GM10248 (cell line): ENCODE measurements at regions not wholly inside any gene's neighbourhood (a gene's known extent, or its start where the extent isn't known, plus 50 kb on each side); places are given as distances from the start of the nearest gene placed in this dataset.

Source experiments
- CTCF ChIA-PET: fragments of 300-600 bp; sonication (Branson Sonifier 250); formaldehyde crosslinking; extraction: SDS; loops from one replicate; lab custom pipeline; 2021; ENCODE audit warnings: antibody characterized with exemption; lab: Yijun Ruan, JAX
- POLR2A ChIA-PET: fragments of 350-650 bp; sonication (Branson Sonifier 250); formaldehyde crosslinking; extraction: SDS; loops from one replicate; lab custom pipeline; 2020; ENCODE audit warnings: antibody characterized with exemption; lab: Yijun Ruan, JAX
- DNase-seq: peaks from one replicate; pipeline ENCODE4 v3.0.0; 2012; ENCODE audit errors: extremely low spot score
- TF ChIP-seq, protein P1 (sequence below): IDR thresholded peaks from 2 replicates; pipeline ENCODE4 v1.5.1; 2012; ENCODE audit warnings: mild to moderate bottlenecking, low read depth; ENCODE audit errors: extremely low read depth, missing control alignments, control extremely low read depth

DNA sequence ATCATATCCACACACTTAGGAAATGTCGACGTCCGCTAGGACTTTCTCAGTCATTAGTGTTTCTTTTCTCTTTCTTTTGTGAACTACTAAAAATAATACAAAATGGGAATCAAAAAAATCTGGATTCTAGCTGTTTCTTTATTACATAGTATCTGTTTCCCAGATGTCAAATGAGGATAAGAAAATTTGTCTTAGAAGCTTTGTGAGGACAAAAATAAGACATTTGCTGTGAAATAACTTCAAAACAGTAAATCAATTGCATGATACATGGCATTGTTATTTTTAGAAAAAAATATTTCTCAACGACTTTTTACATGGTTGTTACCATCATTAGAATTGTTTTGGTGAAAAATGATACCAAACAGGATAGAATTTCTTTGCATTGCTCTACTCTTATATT is 71.4 kb upstream of the IFNG-AS1 start:
- ChIA-PET POLR2A (no interaction called here), CTCF (interaction anchor here (0.7 to 1.3 kb wide), 4 partner anchors 9 to 25 kb away, joined by 3 to 4 read pairs (median 3); no protein-coding TSS in a partner anchor)
- no peak for DNase-seq
- TF ChIP-seq, protein P1, sequence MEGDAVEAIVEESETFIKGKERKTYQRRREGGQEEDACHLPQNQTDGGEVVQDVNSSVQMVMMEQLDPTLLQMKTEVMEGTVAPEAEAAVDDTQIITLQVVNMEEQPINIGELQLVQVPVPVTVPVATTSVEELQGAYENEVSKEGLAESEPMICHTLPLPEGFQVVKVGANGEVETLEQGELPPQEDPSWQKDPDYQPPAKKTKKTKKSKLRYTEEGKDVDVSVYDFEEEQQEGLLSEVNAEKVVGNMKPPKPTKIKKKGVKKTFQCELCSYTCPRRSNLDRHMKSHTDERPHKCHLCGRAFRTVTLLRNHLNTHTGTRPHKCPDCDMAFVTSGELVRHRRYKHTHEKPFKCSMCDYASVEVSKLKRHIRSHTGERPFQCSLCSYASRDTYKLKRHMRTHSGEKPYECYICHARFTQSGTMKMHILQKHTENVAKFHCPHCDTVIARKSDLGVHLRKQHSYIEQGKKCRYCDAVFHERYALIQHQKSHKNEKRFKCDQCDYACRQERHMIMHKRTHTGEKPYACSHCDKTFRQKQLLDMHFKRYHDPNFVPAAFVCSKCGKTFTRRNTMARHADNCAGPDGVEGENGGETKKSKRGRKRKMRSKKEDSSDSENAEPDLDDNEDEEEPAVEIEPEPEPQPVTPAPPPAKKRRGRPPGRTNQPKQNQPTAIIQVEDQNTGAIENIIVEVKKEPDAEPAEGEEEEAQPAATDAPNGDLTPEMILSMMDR = no peak

DNA sequence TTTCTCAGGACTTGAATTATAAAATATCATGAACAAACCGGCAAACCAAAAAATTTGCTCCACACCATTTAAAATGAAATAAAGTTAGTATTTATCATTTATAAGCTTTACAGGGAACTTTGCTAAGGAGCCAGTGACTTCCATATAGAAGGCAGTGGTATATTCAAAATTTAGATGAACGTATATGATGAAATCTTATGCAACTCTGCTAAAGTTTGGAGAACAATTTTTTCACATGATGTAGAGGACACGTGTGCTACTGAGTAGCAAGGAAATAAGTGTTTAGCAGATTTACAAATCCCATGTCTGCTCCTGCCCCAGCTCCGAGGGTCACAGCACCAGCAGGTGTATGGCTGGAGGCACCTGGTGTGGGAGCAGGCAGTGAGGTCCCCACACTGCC is 70.8 kb upstream of the IFNG-AS1 start:
- POLR2A ChIA-PET = no interaction called here
- TF ChIP-seq, protein P1 = no peak

DNA sequence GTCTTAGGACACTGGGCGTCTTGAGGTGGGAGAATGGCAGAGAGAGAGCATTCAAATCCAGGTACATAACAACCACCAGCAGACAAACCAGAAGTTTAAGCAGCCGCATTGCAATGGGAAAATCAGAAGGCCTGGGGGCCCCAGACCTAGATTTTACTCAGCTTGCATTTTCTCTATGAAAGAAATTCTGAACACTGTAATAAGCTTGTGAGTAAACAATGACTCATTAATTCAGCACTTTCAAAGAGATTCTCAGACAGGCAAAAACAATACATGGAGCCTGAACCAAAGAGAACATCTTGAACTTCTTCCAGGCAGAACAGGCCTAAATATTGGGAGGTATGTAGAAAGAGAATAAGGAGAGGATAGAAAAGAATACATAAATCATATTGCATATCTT is 69.8 kb upstream of the IFNG-AS1 start:
- TF ChIP-seq, protein P1 = no peak
- CTCF ChIA-PET = no interaction called here
- POLR2A ChIA-PET = no interaction called here
- DNase-seq = no peak

More for the DNA sequence above, 70.8 kb upstream of the IFNG-AS1 start:
- CTCF ChIA-PET = interaction anchor here (1.0 to 1.3 kb wide), 3 partner anchors 9 to 24 kb away, joined by 3 to 4 read pairs (median 3); no protein-coding TSS in a partner anchor
- DNase-seq = no peak

DNA sequence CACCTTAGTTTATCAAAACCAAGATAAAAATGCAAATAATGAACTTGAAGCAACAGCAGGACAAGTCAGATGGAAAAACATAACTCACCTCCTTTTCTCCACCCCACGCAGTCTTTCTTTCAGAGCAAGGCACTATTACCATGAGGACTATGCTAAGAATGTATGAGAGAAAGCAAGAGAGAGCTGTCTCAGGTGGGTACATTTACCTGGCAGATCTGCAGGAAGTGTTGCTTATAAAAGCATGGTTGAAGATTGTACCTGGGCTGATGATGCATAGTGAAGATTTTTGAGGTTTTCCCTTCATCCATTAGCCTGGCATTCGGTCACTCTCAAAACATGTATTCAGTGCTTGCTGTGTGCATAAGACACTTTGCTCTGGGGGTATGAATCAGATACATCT is 68.8 kb upstream of the IFNG-AS1 start:
- no peak for DNase-seq
- TF ChIP-seq, protein P1 = no peak
- ChIA-PET CTCF (interaction anchor here (1.4 kb wide), 1 partner anchor 10 kb away, joined by 3 read pairs; no protein-coding TSS in a partner anchor), POLR2A (no interaction called here)

DNA sequence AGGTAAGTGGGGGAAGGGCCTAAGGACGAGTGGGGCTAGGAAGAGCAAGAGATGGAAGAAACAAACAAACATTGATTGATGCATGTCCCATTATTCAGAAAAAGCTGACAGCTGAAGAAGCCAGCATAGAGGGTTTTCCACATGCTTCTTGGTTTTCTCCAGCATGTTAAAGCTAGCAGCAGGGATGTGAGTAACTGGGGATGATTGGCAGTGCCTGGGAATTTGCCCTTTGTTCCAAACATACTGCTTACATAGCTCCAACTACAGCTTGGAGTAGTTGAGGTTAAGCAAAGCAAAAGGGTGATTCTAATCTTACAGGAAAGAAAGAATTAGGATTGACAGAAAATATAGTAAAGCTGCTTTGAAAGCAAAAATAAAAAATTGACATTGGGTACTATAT is 68.0 kb upstream of the IFNG-AS1 start:
- no peak for DNase-seq
- ChIA-PET POLR2A (no interaction called here), CTCF (interaction anchor here (1.0 to 1.4 kb wide), 4 partner anchors 9 to 119 kb away, joined by 3 to 4 read pairs (median 3); no protein-coding TSS in a partner anchor)
- TF ChIP-seq, protein P1 = no peak

DNA sequence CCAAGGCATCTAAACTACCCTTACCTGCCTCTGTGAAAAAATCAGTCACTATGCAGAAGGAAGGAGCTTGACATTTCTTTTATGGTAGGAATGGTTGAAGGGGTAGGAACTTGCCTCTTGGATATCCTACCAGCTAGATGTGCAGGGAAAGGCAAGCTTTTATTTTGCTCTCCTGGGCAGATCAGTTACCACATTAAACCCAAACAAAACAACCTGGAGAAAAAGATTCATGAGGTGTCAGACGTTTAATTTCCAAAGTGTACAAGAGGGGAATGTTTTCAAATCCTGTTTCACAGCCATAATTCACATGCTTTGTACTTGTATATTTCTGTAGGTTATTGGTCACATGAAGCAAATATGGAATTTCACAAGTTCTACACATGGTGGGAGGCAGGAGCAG is 67.0 kb upstream of the IFNG-AS1 start:
- ChIA-PET CTCF (interaction anchor here (1.0 to 1.4 kb wide), 3 partner anchors 13 to 118 kb away, joined by 3 to 4 read pairs (median 3); no protein-coding TSS in a partner anchor), POLR2A (no interaction called here)
- DNase-seq = no peak
- TF ChIP-seq, protein P1 = no peak
